Liver (tissue), 8 donors: ENCODE measurements at regions not wholly inside any gene's neighbourhood (a gene's known extent, or its start where the extent isn't known, plus 50 kb on each side); places are given as distances from the start of the nearest gene placed in this dataset.

Source experiments
- DNase-seq: peaks from one replicate; pipeline ENCODE4 v3.0.0-alpha.2; 2017; ENCODE audit warnings: low spot score
- H3K27ac ChIP-seq, 2 donors: one replicate each; pipeline ENCODE4 v1.7.0; 2013; ENCODE audit warnings: inconsistent platforms in 2 of 2, low read length in 2 of 2, control low read depth in 1 of 2, low read depth in 1 of 2, mild to moderate bottlenecking in 1 of 2
- H3K27me3 ChIP-seq, 4 donors: one replicate each; pipeline versions ENCODE4 v1.6.1 to v1.7.0; 2013; ENCODE audit warnings: low read length in 3 of 4, inconsistent platforms in 1 of 4, mild to moderate bottlenecking in 1 of 4, moderate library complexity in 1 of 4; ENCODE audit not compliant: control insufficient read depth in 4 of 4, insufficient read depth in 4 of 4
- H3K36me3 ChIP-seq, 4 donors: one replicate each; pipeline versions ENCODE4 v1.6.1 to v1.7.0; 2013; ENCODE audit warnings: low read length in 3 of 4, mild to moderate bottlenecking in 3 of 4, low read depth in 1 of 4, moderate library complexity in 1 of 4; ENCODE audit not compliant: control insufficient read depth in 4 of 4, insufficient read depth in 3 of 4
- H3K4me1 ChIP-seq, 4 donors: one replicate each; pipeline versions ENCODE4 v1.6.1 to v1.7.0; 2013; ENCODE audit warnings: low read length in 3 of 4, mild to moderate bottlenecking in 3 of 4, moderate library complexity in 1 of 4; ENCODE audit not compliant: control insufficient read depth in 4 of 4, insufficient read depth in 4 of 4
- H3K4me3 ChIP-seq, 3 donors: one replicate each; pipeline versions ENCODE4 v1.6.1 to v1.7.0; 2013; ENCODE audit warnings: low read length in 3 of 3, control low read depth in 1 of 3, low read depth in 1 of 3, mild to moderate bottlenecking in 1 of 3
- H3K9ac ChIP-seq, 2 donors: one replicate each; pipeline ENCODE4 v1.7.0; 2013; ENCODE audit warnings: low read length in 2 of 2, mild to moderate bottlenecking in 2 of 2, moderate library complexity in 2 of 2, control low read depth in 1 of 2, low read depth in 1 of 2
- H3K9me3 ChIP-seq, 4 donors: one replicate each; pipeline versions ENCODE4 v1.6.1 to v1.7.0; 2013; ENCODE audit warnings: low read length in 3 of 4; ENCODE audit not compliant: control insufficient read depth in 4 of 4
- ATF3 ChIP-seq: IDR thresholded peaks from 2 replicates; pipeline ENCODE4 v1.6.1; 2016; ENCODE audit warnings: antibody characterized with exemption
- EGR1 ChIP-seq, 2 donors: IDR thresholded peaks; 2 replicates each; pipeline ENCODE4 v1.6.1; 2016 to 2018; ENCODE audit warnings: antibody characterized with exemption in 2 of 2, low read depth in 2 of 2
- FOXA1 ChIP-seq: IDR thresholded peaks from 2 replicates; pipeline ENCODE4 v1.6.1; 2016; ENCODE audit warnings: antibody characterized with exemption
- FOXA2 ChIP-seq: IDR thresholded peaks from 2 replicates; pipeline ENCODE4 v1.6.1; 2016; ENCODE audit warnings: antibody characterized with exemption
- GABPA ChIP-seq, 2 donors: IDR thresholded peaks in 1 of 2; conservative IDR thresholded peaks in 1 of 2; 2 replicates each; pipeline ENCODE4 v1.6.1; 2016; ENCODE audit warnings: antibody characterized with exemption in 2 of 2, mild to moderate bottlenecking in 1 of 2, moderate library complexity in 1 of 2
- HNF4A ChIP-seq, 2 donors: conservative IDR thresholded peaks; 2 replicates each; pipeline ENCODE4 v1.6.1; 2016; ENCODE audit warnings: antibody characterized with exemption in 2 of 2, mild to moderate bottlenecking in 2 of 2
- HNF4G ChIP-seq: IDR thresholded peaks from 2 replicates; pipeline ENCODE4 v1.6.1; 2016; ENCODE audit warnings: antibody characterized with exemption
- MAX ChIP-seq: IDR thresholded peaks from 2 replicates; pipeline ENCODE4 v1.6.1; 2016; ENCODE audit warnings: antibody characterized with exemption
- NR2F2 ChIP-seq: IDR thresholded peaks from 2 replicates; pipeline ENCODE4 v1.6.1; 2016; ENCODE audit warnings: antibody characterized with exemption
- RAD21 ChIP-seq, 2 donors: IDR thresholded peaks; 2 replicates each; pipeline ENCODE4 v1.6.1; 2016; ENCODE audit warnings: antibody characterized with exemption in 2 of 2, mild to moderate bottlenecking in 2 of 2
- RXRA ChIP-seq, 2 donors: IDR thresholded peaks; 2 replicates each; pipeline ENCODE4 v1.6.1; 2017 to 2018; ENCODE audit warnings: antibody characterized with exemption in 2 of 2, mild to moderate bottlenecking in 1 of 2
- SP1 ChIP-seq: IDR thresholded peaks from 2 replicates; pipeline ENCODE4 v1.6.1; 2018; ENCODE audit warnings: antibody characterized with exemption, mild to moderate bottlenecking
- TAF1 ChIP-seq: conservative IDR thresholded peaks from 2 replicates; pipeline ENCODE4 v1.6.1; 2016; ENCODE audit warnings: antibody characterized with exemption, mild to moderate bottlenecking
- YY1 ChIP-seq: IDR thresholded peaks from 2 replicates; pipeline ENCODE4 v1.6.1; 2016; ENCODE audit warnings: antibody characterized with exemption, mild to moderate bottlenecking
- ZBTB33 ChIP-seq: IDR thresholded peaks from 2 replicates; pipeline ENCODE4 v1.6.1; 2016; ENCODE audit warnings: antibody characterized with exemption
- WGBS: extraction: QIAGEN DNeasy Blood & Tissue Kit; methylation state at CpG from one replicate; pipeline ENCODE4 v1.1.7; 2013; 5-methylcytosine and 5-hydroxymethylcytosine counted together
- TF ChIP-seq, protein P1 (sequence below): IDR thresholded peaks from 2 replicates; pipeline ENCODE4 v1.6.1; 2016; ENCODE audit warnings: antibody characterized with exemption, mild to moderate bottlenecking
- TF ChIP-seq, protein P2 (sequence below): fragments of 150-350 bp; IDR thresholded peaks from 2 replicates; pipeline ENCODE4 v1.5.1; 2017; ENCODE audit warnings: improper control_type of control experiment, low read depth, low read length; ENCODE audit not compliant: missing input control
- donor health status: healthy.
- donor health status: healthy.
- donor health status: healthy.
- donor health status: healthy.
- donor health status: healthy.

GRCh38 chr4:156346959-156347385 is 393.3 kb upstream of the CTSO start:
- no peak overlapping the region for H3K9ac ChIP-seq
- no peak overlapping the region for H3K27ac ChIP-seq
- H3K9me3 ChIP-seq = no peaks in the 10 kb centered on the region
- no peaks in the 10 kb centered on the region for H3K36me3 ChIP-seq
- H3K27me3 ChIP-seq = no peaks in the 10 kb centered on the region
- TF ChIP-seq, protein P1, sequence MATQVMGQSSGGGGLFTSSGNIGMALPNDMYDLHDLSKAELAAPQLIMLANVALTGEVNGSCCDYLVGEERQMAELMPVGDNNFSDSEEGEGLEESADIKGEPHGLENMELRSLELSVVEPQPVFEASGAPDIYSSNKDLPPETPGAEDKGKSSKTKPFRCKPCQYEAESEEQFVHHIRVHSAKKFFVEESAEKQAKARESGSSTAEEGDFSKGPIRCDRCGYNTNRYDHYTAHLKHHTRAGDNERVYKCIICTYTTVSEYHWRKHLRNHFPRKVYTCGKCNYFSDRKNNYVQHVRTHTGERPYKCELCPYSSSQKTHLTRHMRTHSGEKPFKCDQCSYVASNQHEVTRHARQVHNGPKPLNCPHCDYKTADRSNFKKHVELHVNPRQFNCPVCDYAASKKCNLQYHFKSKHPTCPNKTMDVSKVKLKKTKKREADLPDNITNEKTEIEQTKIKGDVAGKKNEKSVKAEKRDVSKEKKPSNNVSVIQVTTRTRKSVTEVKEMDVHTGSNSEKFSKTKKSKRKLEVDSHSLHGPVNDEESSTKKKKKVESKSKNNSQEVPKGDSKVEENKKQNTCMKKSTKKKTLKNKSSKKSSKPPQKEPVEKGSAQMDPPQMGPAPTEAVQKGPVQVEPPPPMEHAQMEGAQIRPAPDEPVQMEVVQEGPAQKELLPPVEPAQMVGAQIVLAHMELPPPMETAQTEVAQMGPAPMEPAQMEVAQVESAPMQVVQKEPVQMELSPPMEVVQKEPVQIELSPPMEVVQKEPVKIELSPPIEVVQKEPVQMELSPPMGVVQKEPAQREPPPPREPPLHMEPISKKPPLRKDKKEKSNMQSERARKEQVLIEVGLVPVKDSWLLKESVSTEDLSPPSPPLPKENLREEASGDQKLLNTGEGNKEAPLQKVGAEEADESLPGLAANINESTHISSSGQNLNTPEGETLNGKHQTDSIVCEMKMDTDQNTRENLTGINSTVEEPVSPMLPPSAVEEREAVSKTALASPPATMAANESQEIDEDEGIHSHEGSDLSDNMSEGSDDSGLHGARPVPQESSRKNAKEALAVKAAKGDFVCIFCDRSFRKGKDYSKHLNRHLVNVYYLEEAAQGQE = no peak
- TF ChIP-seq ATF3 (no peak), FOXA2 (no peak), EGR1 (IDR thresholded peaks at IDR 0.05; ENCODE audit: low read depth in 2 of 2) (no peak), NR2F2 (no peak), HNF4A (conservative IDR thresholded peaks at IDR 0.05) (no peak), RXRA (IDR thresholded peaks at IDR 0.05) (no peak), RAD21 (IDR thresholded peaks at IDR 0.05) (no peak), SP1 (no peak), MAX (no peak), HNF4G (no peak), TAF1 (no peak), YY1 (no peak), FOXA1 (no peak), GABPA (IDR thresholded peaks at IDR 0.05 in 1 of 2, conservative IDR thresholded peaks at IDR 0.05 in 1 of 2) (no peak), ZBTB33 (no peak)
- TF ChIP-seq, protein P2, sequence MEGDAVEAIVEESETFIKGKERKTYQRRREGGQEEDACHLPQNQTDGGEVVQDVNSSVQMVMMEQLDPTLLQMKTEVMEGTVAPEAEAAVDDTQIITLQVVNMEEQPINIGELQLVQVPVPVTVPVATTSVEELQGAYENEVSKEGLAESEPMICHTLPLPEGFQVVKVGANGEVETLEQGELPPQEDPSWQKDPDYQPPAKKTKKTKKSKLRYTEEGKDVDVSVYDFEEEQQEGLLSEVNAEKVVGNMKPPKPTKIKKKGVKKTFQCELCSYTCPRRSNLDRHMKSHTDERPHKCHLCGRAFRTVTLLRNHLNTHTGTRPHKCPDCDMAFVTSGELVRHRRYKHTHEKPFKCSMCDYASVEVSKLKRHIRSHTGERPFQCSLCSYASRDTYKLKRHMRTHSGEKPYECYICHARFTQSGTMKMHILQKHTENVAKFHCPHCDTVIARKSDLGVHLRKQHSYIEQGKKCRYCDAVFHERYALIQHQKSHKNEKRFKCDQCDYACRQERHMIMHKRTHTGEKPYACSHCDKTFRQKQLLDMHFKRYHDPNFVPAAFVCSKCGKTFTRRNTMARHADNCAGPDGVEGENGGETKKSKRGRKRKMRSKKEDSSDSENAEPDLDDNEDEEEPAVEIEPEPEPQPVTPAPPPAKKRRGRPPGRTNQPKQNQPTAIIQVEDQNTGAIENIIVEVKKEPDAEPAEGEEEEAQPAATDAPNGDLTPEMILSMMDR = no peak
- no peak overlapping the region for H3K4me3 ChIP-seq
- DNase-seq = no peak
- no peaks in the 10 kb centered on the region for H3K4me1 ChIP-seq

DNA sequence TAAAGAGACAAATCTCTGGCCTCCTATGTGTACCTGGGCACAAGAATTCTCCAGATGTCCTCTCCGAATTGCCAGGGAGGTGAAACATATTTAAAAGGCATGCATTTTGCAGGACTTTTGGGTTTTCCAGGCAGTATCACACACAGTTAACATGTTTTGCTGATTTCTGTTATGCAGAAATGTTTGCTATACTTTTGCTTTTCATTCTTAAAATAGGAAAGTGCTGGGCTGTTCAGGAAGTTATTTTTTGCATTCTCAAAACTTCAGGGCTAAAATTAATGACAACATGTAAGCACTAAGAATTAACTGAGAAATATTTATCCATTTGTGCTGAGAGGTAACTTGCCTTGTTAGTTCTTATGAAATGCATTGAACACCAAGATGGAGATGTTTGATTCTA is 390.7 kb upstream of the CTSO start:
- no peaks in the 10 kb centered on the region for H3K27me3 ChIP-seq
- no peak for DNase-seq
- 48% methylated on average over 1 of the region's 1 CpG for WGBS

More for the DNA sequence above, 390.7 kb upstream of the CTSO start:
- TF ChIP-seq FOXA1 = no peak
- H3K4me3 ChIP-seq = no peak overlapping the region
- no peaks in the 10 kb centered on the region for H3K4me1 ChIP-seq
- H3K9me3 ChIP-seq = no peaks in the 10 kb centered on the region
- H3K27ac ChIP-seq = no peak overlapping the region
- no peaks in the 10 kb centered on the region for H3K36me3 ChIP-seq
- no peak overlapping the region for H3K9ac ChIP-seq
